PFSK-1 (cell line): ENCODE measurements at regions not wholly inside any gene's neighbourhood (a gene's known extent, or its start where the extent isn't known, plus 50 kb on each side); places are given as distances from the start of the nearest gene placed in this dataset.

Source experiments
- POLR2AphosphoS5 ChIP-seq: IDR thresholded peaks from 2 replicates; pipeline ENCODE4 v1.6.1; 2012; ENCODE audit warnings: low read depth, mild to moderate bottlenecking, control low read depth, low read length, moderate library complexity
- REST ChIP-seq, 2 experiments: IDR thresholded peaks; 2 replicates each; pipeline versions ENCODE4 v1.6.1 to v1.8.0; 2011 to 2012; ENCODE audit warnings: low read depth in 2 of 2, low read length in 2 of 2, control low read depth in 1 of 2, inconsistent platforms in 1 of 2, mild to moderate bottlenecking in 1 of 2, moderate library complexity in 1 of 2; ENCODE audit not compliant: insufficient read depth in 1 of 2

- TF ChIP-seq REST (IDR thresholded peaks at IDR 0.05; ENCODE audit: insufficient read depth in 1 of 2, low read depth in 2 of 2, low read length in 2 of 2), result no peak
- no peak for TF ChIP-seq POLR2AphosphoS5
Measured at GRCh38 chr20:39547546-39548408, 585.6 kb downstream of the DHX35 start.
